H1 (cell line): ENCODE measurements at regions not wholly inside any gene's neighbourhood (a gene's known extent, or its start where the extent isn't known, plus 50 kb on each side); places are given as distances from the start of the nearest gene placed in this dataset.

Experiments used
- BACH1 ChIP-seq: IDR thresholded peaks from 2 replicates; pipeline ENCODE4 v1.6.1; 2012; ENCODE audit warnings: low read length, improper control_type of control experiment
- CTBP2 ChIP-seq: IDR thresholded peaks from 2 replicates; pipeline ENCODE4 v1.7.0; 2011; ENCODE audit warnings: borderline replicate concordance, mild to moderate bottlenecking, moderate library complexity, mixed read lengths, low read length; ENCODE audit not compliant: insufficient read depth, insufficient read length
- SAP30 ChIP-seq: fragments of 300-600 bp; sonication (generic); IDR thresholded peaks from 2 replicates; pipeline ENCODE4 v1.7.1; 2012; ENCODE audit warnings: low read length, moderate library complexity, mild to moderate bottlenecking, inconsistent platforms; ENCODE audit not compliant: insufficient read depth, insufficient replicate concordance
- TAF7 ChIP-seq: optimal IDR thresholded peaks from 2 replicates; pipeline ENCODE3; 2011; ENCODE audit warnings: low read depth, mild to moderate bottlenecking, inconsistent platforms, low read length, moderate library complexity, borderline replicate concordance

DNA sequence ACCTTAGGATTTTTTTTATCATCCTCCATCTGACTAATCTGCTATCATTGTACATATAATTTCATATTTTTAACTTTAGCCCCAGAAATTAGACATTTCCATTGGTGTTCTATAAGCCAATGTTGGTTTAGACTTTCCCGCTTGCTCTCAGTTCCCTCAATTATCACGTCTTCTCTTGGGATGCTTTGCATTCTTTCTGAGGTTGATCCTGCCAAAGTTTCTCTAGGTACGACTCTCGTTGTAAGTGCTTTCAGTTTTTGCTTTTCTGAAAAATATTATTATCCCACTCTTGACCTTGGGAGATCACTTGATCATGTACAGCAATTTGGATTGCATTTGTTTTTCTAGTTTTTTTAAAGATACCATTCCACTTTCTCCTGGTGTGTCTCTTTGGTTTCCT is 270.2 kb downstream of the IRS2 start (continued):
- no peak for TF ChIP-seq SAP30
- TF ChIP-seq CTBP2, result no peak
- no peak for TF ChIP-seq BACH1
- no peak for TF ChIP-seq TAF7
